GM12878 (cell line): ENCODE measurements at regions not wholly inside any gene's neighbourhood (a gene's known extent, or its start where the extent isn't known, plus 50 kb on each side); places are given as distances from the start of the nearest gene placed in this dataset.

Experiments used
- ATAC-seq: fragments of 200-7000 bp; cut with Tn5 transposase; 3 replicates; pipeline ENCODE4 v1.9.1; 2020; ENCODE audit warnings: mild to moderate bottlenecking, moderate library complexity
- BruUV-seq: library from RNA; stranded (reverse); fragments of 400-500 nt; replicated peaks from 2 replicates; lab custom pipeline; 2021; lab: Mats Ljungman, UMichigan
- CTCF ChIA-PET: fragments of 300-600 bp; sonication (Branson Sonifier 250); formaldehyde crosslinking; extraction: SDS; loops from one replicate; lab custom pipeline; 2021; ENCODE audit warnings: inconsistent platforms; lab: Yijun Ruan, JAX
- POLR2A ChIA-PET: fragments of 350-600 bp; formaldehyde crosslinking; extraction: SDS; loops from one replicate; lab custom pipeline; 2021; ENCODE audit warnings: inconsistent platforms; lab: Charles Lee
- RAD21 ChIA-PET: fragments of 300-600 bp; sonication (Branson Sonifier 250); formaldehyde crosslinking; loops from one replicate; lab custom pipeline; 2023; ENCODE audit warnings: antibody characterized with exemption; ENCODE audit not compliant: unreplicated experiment; lab: Charles Lee
- SMC1A ChIA-PET: fragments of 300-600 bp; sonication (Branson Sonifier 250); formaldehyde crosslinking; loops from one replicate; lab custom pipeline; 2023; ENCODE audit not compliant: unreplicated experiment, uncharacterized antibody; lab: Charles Lee
- DNase-seq: peaks from one replicate; pipeline ENCODE4 v3.0.0-alpha.2; 2011; ENCODE audit warnings: low read depth, low spot score
- FAIRE-seq: peaks from 3 replicates; lab custom pipeline; 2011; peaks lifted over from hg19 to GRCh38; lab: Jason Lieb, UNC
- H2AFZ ChIP-seq: 2 replicates; pipeline ENCODE4 v1.6.0; 2011; ENCODE audit warnings: low read depth, low read length, control low read depth; ENCODE audit not compliant: control insufficient read depth
- H3K27ac ChIP-seq: 2 replicates; pipeline ENCODE4 v1.5.1; 2011; ENCODE audit warnings: control low read depth; ENCODE audit not compliant: control insufficient read depth, insufficient read depth
- H3K27me3 ChIP-seq, 2 experiments: replicated peaks in 1 of 2; 2 replicates each; pipeline versions ENCODE4 v1.6.0 to v1.6.1; 2011; ENCODE audit warnings: low read length in 1 of 2; ENCODE audit not compliant: control insufficient read depth in 2 of 2, insufficient read depth in 2 of 2
- H3K36me3 ChIP-seq, 2 experiments: 2 replicates each; pipeline ENCODE4 v1.5.1; 2011; ENCODE audit warnings: low read length in 1 of 2; ENCODE audit not compliant: control insufficient read depth in 2 of 2, insufficient read depth in 2 of 2
- H3K4me1 ChIP-seq: 2 replicates; pipeline ENCODE4 v1.6.1; 2011; ENCODE audit warnings: mild to moderate bottlenecking, low read length, moderate library complexity, mixed read lengths; ENCODE audit not compliant: control insufficient read depth, insufficient read depth
- H3K4me2 ChIP-seq: 2 replicates; pipeline ENCODE4 v1.6.0; 2011; ENCODE audit warnings: control low read depth; ENCODE audit not compliant: control insufficient read depth, insufficient read depth
- H3K4me3 ChIP-seq: fragments of 200-600 bp; sonication (generic); 2 replicates; pipeline ENCODE4 v1.5.1; 2016
- H3K79me2 ChIP-seq: 2 replicates; pipeline ENCODE4 v1.6.0; 2011; ENCODE audit warnings: low read length; ENCODE audit not compliant: control insufficient read depth, insufficient read depth
- H3K9ac ChIP-seq: 2 replicates; pipeline ENCODE4 v1.8.0; 2011; ENCODE audit warnings: low read length, control low read depth, mixed read lengths; ENCODE audit not compliant: control insufficient read depth, insufficient read depth
- H3K9me3 ChIP-seq: replicated peaks from 3 replicates; pipeline ENCODE4 v1.5.1; 2011; ENCODE audit warnings: mild to moderate bottlenecking, low read length; ENCODE audit not compliant: control insufficient read depth, insufficient read depth
- H4K20me1 ChIP-seq: 2 replicates; pipeline ENCODE4 v1.6.0; 2011; ENCODE audit not compliant: control insufficient read depth, insufficient read depth
- ELK1 ChIP-seq: IDR thresholded peaks from 2 replicates; pipeline ENCODE4 v1.6.1; 2012; ENCODE audit warnings: low read depth, low read length, improper control_type of control experiment
- FOXK2 ChIP-seq: fragments of 450-650 bp; IDR thresholded peaks from 2 replicates; pipeline ENCODE4 v1.6.1; 2017; ENCODE audit warnings: mild to moderate bottlenecking, moderate library complexity
- PRDM15 ChIP-seq: fragments of 450-650 bp; formaldehyde crosslinking; IDR thresholded peaks from 2 replicates; pipeline ENCODE4 v1.4.0; 2020; ENCODE audit warnings: mild to moderate bottlenecking, moderate library complexity
- WRNIP1 ChIP-seq: IDR thresholded peaks from 2 replicates; pipeline ENCODE4 v1.6.1; 2011; ENCODE audit warnings: low read depth, low read length, improper control_type of control experiment, borderline replicate concordance
- WGBS: methylation state at CpG from one replicate; pipeline ENCODE4 v1.1.6; 2016; ENCODE audit warnings: low lambda C conversion rate; ENCODE audit not compliant: insufficient replicate concordance, insufficient coverage; ENCODE audit errors: missing lambda C conversion rate; 5-methylcytosine and 5-hydroxymethylcytosine counted together
- in situ Hi-C: fragments of 300-500 bp; cut with MboI; formaldehyde crosslinking; loops from 9 replicates; pipeline ENCODE4 v1.14.3; 2018; ENCODE audit warnings: mixed read lengths
- intact Hi-C: fragments of 100-400 bp; cut with micrococcal nuclease; formaldehyde crosslinking; loops from one replicate; pipeline ENCODE4 v1.14.2; 2022; ENCODE audit not compliant: unreplicated experiment

DNA sequence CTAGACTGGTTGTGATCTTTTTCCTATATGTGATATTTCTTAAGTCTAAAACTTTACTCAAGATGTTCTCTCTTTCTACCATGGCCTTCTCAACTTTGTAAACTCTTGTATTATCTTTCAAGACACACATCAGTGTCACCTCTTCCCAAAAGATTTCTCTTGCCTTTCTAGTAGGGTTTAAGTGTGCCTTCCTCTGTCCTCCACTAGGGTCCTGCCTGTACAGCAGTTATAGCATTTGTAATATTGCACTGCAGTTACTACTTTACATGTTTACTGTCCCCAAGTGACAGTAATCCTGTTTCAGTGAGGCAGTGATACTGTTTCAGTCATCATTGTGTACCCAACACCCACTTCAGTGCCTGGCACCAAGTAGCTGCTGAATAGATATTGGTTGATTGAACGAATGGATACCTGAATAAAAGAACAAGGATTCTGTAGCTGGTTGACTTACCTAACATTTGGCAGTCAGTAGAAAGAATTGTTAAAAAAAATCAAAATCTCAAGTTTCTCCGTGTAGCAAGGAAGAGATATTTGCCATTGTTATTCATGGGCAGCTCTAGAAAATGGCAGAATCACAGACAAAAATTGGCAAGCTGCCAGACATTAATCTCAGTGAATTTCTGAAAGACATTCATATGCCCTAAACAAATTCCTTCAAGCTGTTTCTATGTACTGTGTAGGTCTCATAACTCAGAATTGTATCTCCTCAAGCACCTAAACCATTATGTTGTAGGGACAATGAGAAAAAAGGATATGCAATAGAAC, 79.4 kb downstream of the RBMXL2 start:
- intact Hi-C loops (no loop called here), in situ Hi-C loops (no loop called here)
- H3K9me3 ChIP-seq, result no peaks in the 10 kb centered on the region
- FAIRE-seq, result no peak
- ChIA-PET SMC1A (no interaction called here), POLR2A (no interaction called here), CTCF (no interaction called here), RAD21 (no interaction called here)
- TF ChIP-seq ELK1 (no peak), PRDM15 (CRISPR knock-in tag) (no peak), FOXK2 (no peak), WRNIP1 (no peak)
- no peak overlapping the region for H3K9ac ChIP-seq
- no peak overlapping the region for H3K27ac ChIP-seq
- H3K4me2 ChIP-seq, result no peak overlapping the region
- no peaks in the 10 kb centered on the region for H3K79me2 ChIP-seq
- 3% methylated on average over 2 of the region's 2 CpGs for WGBS
- H2AFZ ChIP-seq, result no peak overlapping the region
- no peaks in the 10 kb centered on the region for H3K36me3 ChIP-seq
- H4K20me1 ChIP-seq, result no peaks in the 10 kb centered on the region
- BruUV-seq, result no TSS peak
- H3K4me1 ChIP-seq, result no peaks in the 10 kb centered on the region
- peak; percentile 42; the same call in 2 of the 3 replicates for ATAC-seq
- H3K4me3 ChIP-seq, result no peak overlapping the region
- no peak for DNase-seq
- no peaks in the 10 kb centered on the region for H3K27me3 ChIP-seq
